SU-DHL-6 (cell line): ENCODE measurements at regions not wholly inside any gene's neighbourhood (a gene's known extent, or its start where the extent isn't known, plus 50 kb on each side); places are given as distances from the start of the nearest gene placed in this dataset.

Experiments used
- H2AFZ ChIP-seq: fragments of 200-600 bp; sonication (generic); 2 replicates; pipeline ENCODE4 v1.6.1; 2014; ENCODE audit warnings: low read depth, mild to moderate bottlenecking, moderate library complexity, mixed read lengths, antibody characterized with exemption, low read length; ENCODE audit not compliant: severe bottlenecking
- H3F3A ChIP-seq: fragments of 200-600 bp; shearing (Covaris generic); 2 replicates; pipeline ENCODE4 v1.6.0; 2016; ENCODE audit warnings: antibody characterized with exemption, mild to moderate bottlenecking; ENCODE audit not compliant: insufficient read depth
- H3K27ac ChIP-seq: fragments of 200-600 bp; sonication (generic); 2 replicates; pipeline ENCODE4 v1.5.1; 2016; ENCODE audit warnings: low read depth, mild to moderate bottlenecking, low read length, moderate library complexity, mixed read lengths
- H3K27me3 ChIP-seq: fragments of 200-600 bp; sonication (generic), shearing (Covaris generic); 2 replicates; pipeline ENCODE4 v1.6.0; 2014; ENCODE audit warnings: mild to moderate bottlenecking, low read length
- H3K36me3 ChIP-seq: fragments of 200-600 bp; sonication (generic); 2 replicates; pipeline ENCODE4 v1.6.1; 2014; ENCODE audit warnings: mild to moderate bottlenecking, low read length, mixed read lengths
- H3K4me2 ChIP-seq: fragments of 300-600, 200-600 bp; shearing (Covaris generic), sonication (generic); 2 replicates; pipeline ENCODE4 v1.6.0; 2014; ENCODE audit warnings: low read length, low read depth, mild to moderate bottlenecking; ENCODE audit not compliant: poor library complexity, severe bottlenecking
- H3K4me3 ChIP-seq: fragments of 200-600 bp; sonication (generic); 2 replicates; pipeline ENCODE4 v1.5.1; 2014; ENCODE audit warnings: antibody characterized with exemption, low read length, mild to moderate bottlenecking, mixed read lengths; ENCODE audit not compliant: insufficient read depth, poor library complexity, severe bottlenecking
- H3K79me2 ChIP-seq: fragments of 200-600 bp; sonication (generic); 2 replicates; pipeline ENCODE4 v1.6.1; 2014; ENCODE audit warnings: mild to moderate bottlenecking, low read length, moderate library complexity; ENCODE audit not compliant: insufficient read depth
- H3K9ac ChIP-seq: fragments of 200-600 bp; sonication (generic); 2 replicates; pipeline ENCODE4 v1.7.0; 2014; ENCODE audit warnings: mild to moderate bottlenecking, low read length
- H3K9me2 ChIP-seq: fragments of 200-600 bp; sonication (generic); replicated peaks from 2 replicates; pipeline ENCODE4 v1.6.1; 2014; ENCODE audit warnings: low read length; ENCODE audit not compliant: insufficient read depth
- H3K9me3 ChIP-seq: fragments of 200-600 bp; sonication (generic); 2 replicates; pipeline ENCODE4 v1.6.1; 2014; ENCODE audit warnings: low read length, mixed read lengths; ENCODE audit not compliant: insufficient read depth
- H4K20me1 ChIP-seq: fragments of 200-600 bp; sonication (generic); 2 replicates; pipeline ENCODE4 v1.6.1; 2014; ENCODE audit warnings: low read depth, mild to moderate bottlenecking, antibody characterized with exemption, low read length, moderate library complexity, mixed read lengths
- CTCF ChIP-seq: fragments of 200-600 bp; sonication (generic); IDR thresholded peaks from one replicate; pipeline ENCODE4 v1.5.1; 2017; ENCODE audit warnings: antibody characterized with exemption, mild to moderate bottlenecking, low read length, moderate library complexity; ENCODE audit not compliant: insufficient read depth, poor library complexity, severe bottlenecking
- EZH2phosphoT487 ChIP-seq: fragments of 200-600 bp; sonication (generic), shearing (Covaris generic); conservative IDR thresholded peaks from 2 replicates; pipeline ENCODE4 v1.6.1; 2018; ENCODE audit warnings: mild to moderate bottlenecking, antibody characterized with exemption, low read length, moderate library complexity, mixed read lengths

GRCh38 chr12:89165703-89166102, 186.6 kb downstream of the DUSP6 start:
- TF ChIP-seq EZH2phosphoT487 (no peak), CTCF (no peak)
- no peak overlapping the region for H3K4me3 ChIP-seq
- H3K9me3 ChIP-seq, result no peaks in the 10 kb centered on the region
- no peak overlapping the region for H3K9ac ChIP-seq
- H4K20me1 ChIP-seq, result no peaks in the 10 kb centered on the region
- no peaks in the 10 kb centered on the region for H3K79me2 ChIP-seq
- no peaks in the 10 kb centered on the region; the same call in 1 of the 2 replicates for H3K27me3 ChIP-seq
- H2AFZ ChIP-seq, result no peak overlapping the region
- H3K9me2 ChIP-seq, result no peaks in the 10 kb centered on the region
- H3K4me2 ChIP-seq, result no peak overlapping the region
- no peaks in the 10 kb centered on the region for H3K36me3 ChIP-seq
- H3K27ac ChIP-seq, result no peak overlapping the region
- no peaks in the 10 kb centered on the region for H3F3A ChIP-seq

- H3K4me3 ChIP-seq, result no peak overlapping the region
These were observed 188.4 kb downstream of the DUSP6 start for GRCh38 chr12:89163918-89164317.

DNA sequence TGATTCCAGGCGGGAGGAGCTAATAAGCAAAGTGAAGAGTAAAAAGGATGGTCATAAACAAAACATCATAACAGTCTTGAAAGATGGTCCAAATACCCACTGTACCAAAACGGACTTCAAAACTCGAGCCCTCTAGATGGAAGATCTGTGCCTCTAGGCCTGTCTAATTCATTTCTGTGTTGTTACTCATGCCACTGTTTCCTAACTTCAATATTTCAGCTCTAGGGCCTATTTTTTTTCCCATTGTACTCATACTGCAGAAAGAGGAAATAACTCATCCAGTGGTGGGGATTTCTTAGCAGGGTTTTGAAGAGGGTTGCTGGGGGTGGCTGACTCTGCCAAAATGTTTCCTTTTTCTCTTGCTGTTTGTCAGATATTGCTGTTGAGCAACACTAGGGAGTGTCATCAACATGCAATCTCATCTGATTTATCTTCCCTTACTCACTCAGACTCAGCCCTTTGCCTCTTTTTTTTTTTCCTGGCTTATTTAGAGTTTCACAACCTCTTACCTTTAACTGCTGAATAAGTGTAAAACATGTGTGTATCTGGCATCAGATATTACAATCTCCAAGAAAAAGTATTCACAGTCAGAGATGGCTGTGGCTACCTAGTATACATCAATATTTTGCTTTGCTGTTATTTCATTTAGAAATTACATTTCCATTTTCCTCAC, 189.6 kb downstream of the DUSP6 start:
- Histone ChIP-seq H3K4me3 (no peak overlapping the region), H3K4me2 (no peak overlapping the region), H3K9ac (no peak overlapping the region), H3K9me2 (no peaks in the 10 kb centered on the region), H3K27me3 (no peaks in the 10 kb centered on the region), H3K79me2 (no peaks in the 10 kb centered on the region), H3K9me3 (no peaks in the 10 kb centered on the region), H3K27ac (no peak overlapping the region), H3F3A (no peaks in the 10 kb centered on the region), H3K36me3 (no peaks in the 10 kb centered on the region), H4K20me1 (no peaks in the 10 kb centered on the region), H2AFZ (no peak overlapping the region)
- TF ChIP-seq CTCF (no peak), EZH2phosphoT487 (no peak)

More at GRCh38 chr12:89163918-89164317, 188.4 kb downstream of the DUSP6 start:
- Histone ChIP-seq H3K79me2 (no peaks in the 10 kb centered on the region), H3K27ac (no peak overlapping the region), H3K9me2 (no peaks in the 10 kb centered on the region), H3K4me2 (no peak overlapping the region), H3K9ac (no peak overlapping the region), H3K9me3 (no peaks in the 10 kb centered on the region), H3K36me3 (no peaks in the 10 kb centered on the region), H2AFZ (no peak overlapping the region), H4K20me1 (no peaks in the 10 kb centered on the region), H3K27me3 (no peaks in the 10 kb centered on the region; the same call in 1 of the 2 replicates), H3F3A (no peaks in the 10 kb centered on the region)
- TF ChIP-seq EZH2phosphoT487 (no peak), CTCF (no peak)
